Brain microvascular endothelial cell (primary cell): ENCODE measurements at regions not wholly inside any gene's neighbourhood (a gene's known extent, or its start where the extent isn't known, plus 50 kb on each side); places are given as distances from the start of the nearest gene placed in this dataset.

Source experiments
- DNase-seq: peaks from one replicate; pipeline ENCODE4 v3.0.0-alpha.2; 2020
- H3K27ac ChIP-seq: fragments of 250-450 bp; sonication (Bioruptor Pico); 2 replicates; pipeline ENCODE4 v1.5.1; 2020; ENCODE audit warnings: mild to moderate bottlenecking, moderate library complexity
- H3K27me3 ChIP-seq: fragments of 250-450 bp; sonication (Bioruptor Pico); replicated peaks from 2 replicates; pipeline ENCODE4 v1.5.1; 2020; ENCODE audit warnings: mild to moderate bottlenecking
- H3K36me3 ChIP-seq: fragments of 250-450 bp; sonication (Bioruptor Pico); replicated peaks from 2 replicates; pipeline ENCODE4 v1.5.1; 2020; ENCODE audit warnings: mild to moderate bottlenecking
- H3K4me3 ChIP-seq: 2 replicates; pipeline ENCODE4 v1.5.1; 2011; ENCODE audit warnings: low read depth, mild to moderate bottlenecking, control low read depth, low read length, moderate library complexity
- CTCF ChIP-seq: IDR thresholded peaks from 2 replicates; pipeline ENCODE4 v1.5.1; 2011; ENCODE audit warnings: low read depth, mild to moderate bottlenecking, moderate library complexity, low read length, control low read depth, inconsistent platforms; ENCODE audit errors: missing control alignments
- in situ Hi-C: cut with HindIII; loops from 2 replicates; pipeline ENCODE4 v1.10.0; 2017; ENCODE audit warnings: low sequenced_read_pairs, low pct_ligation_motif_present

GRCh38 chr5:128800377-128800776, 164.9 kb upstream of the SLC27A6 start:
- in situ Hi-C loops, result no loop called here
- Histone ChIP-seq H3K27me3 (no peaks in the 10 kb centered on the region), H3K4me3 (no peak overlapping the region), H3K36me3 (no peaks in the 10 kb centered on the region), H3K27ac (no peak overlapping the region)
- no peak for DNase-seq
- no peak for TF ChIP-seq CTCF

GRCh38 chr5:128813317-128814070, 151.8 kb upstream of the SLC27A6 start:
- in situ Hi-C loops, result no loop called here
- Histone ChIP-seq H3K27ac (no peak overlapping the region), H3K36me3 (no peaks in the 10 kb centered on the region), H3K27me3 (no peaks in the 10 kb centered on the region), H3K4me3 (no peak overlapping the region)
- no peak for TF ChIP-seq CTCF
- DNase-seq, result no peak

- TF ChIP-seq CTCF, result no peak
- H3K36me3 ChIP-seq, result no peaks in the 10 kb centered on the region
- no peak overlapping the region for H3K4me3 ChIP-seq
- H3K27ac ChIP-seq, result no peak overlapping the region
- in situ Hi-C loops, result no loop called here
- no peaks in the 10 kb centered on the region for H3K27me3 ChIP-seq
- no peak for DNase-seq
Measured at GRCh38 chr5:128815201-128815600, 150.1 kb upstream of the SLC27A6 start.

- Histone ChIP-seq H3K4me3 (no peak overlapping the region), H3K27me3 (no peaks in the 10 kb centered on the region), H3K36me3 (no peaks in the 10 kb centered on the region), H3K27ac (no peak overlapping the region)
- DNase-seq, result peak; percentile 36
- no peak for TF ChIP-seq CTCF
- in situ Hi-C loops, result loop anchor here (25.0 kb wide), 2 partner anchors 139 to 614 kb away; no protein-coding TSS in a partner anchor
Measured at GRCh38 chr5:128825826-128826225, 139.5 kb upstream of the SLC27A6 start.

- in situ Hi-C loops, result loop anchor here (25.0 kb wide), 2 partner anchors 139 to 614 kb away; no protein-coding TSS in a partner anchor
- TF ChIP-seq CTCF, result no peak
- DNase-seq, result no peak
- no peaks in the 10 kb centered on the region for H3K36me3 ChIP-seq
- H3K27ac ChIP-seq, result no peak overlapping the region
- H3K27me3 ChIP-seq, result no peaks in the 10 kb centered on the region
- no peak overlapping the region for H3K4me3 ChIP-seq
Measured at GRCh38 chr5:128826275-128826674, 139.0 kb upstream of the SLC27A6 start.
